H9 (cell line): ENCODE measurements at regions not wholly inside any gene's neighbourhood (a gene's known extent, or its start where the extent isn't known, plus 50 kb on each side); places are given as distances from the start of the nearest gene placed in this dataset.

Source experiments
- DNase-seq: peaks from one replicate; pipeline ENCODE4 v3.0.0-alpha.2; 2017
- H2AFZ ChIP-seq: one replicate; pipeline ENCODE4 v1.6.1; 2013; ENCODE audit warnings: mild to moderate bottlenecking, low read length, control low read depth, moderate library complexity
- H2AK5ac ChIP-seq: 2 replicates; pipeline ENCODE4 v1.6.1; 2013; ENCODE audit warnings: low read length, control low read depth, mixed read lengths; ENCODE audit not compliant: insufficient read length
- H2BK120ac ChIP-seq: one replicate; pipeline ENCODE4 v1.6.1; 2013; ENCODE audit warnings: low read depth, mild to moderate bottlenecking, low read length, control low read depth, inconsistent platforms; ENCODE audit not compliant: poor library complexity, severe bottlenecking
- H2BK12ac ChIP-seq: 2 replicates; pipeline ENCODE4 v1.6.1; 2013; ENCODE audit warnings: low read length, control low read depth, mixed read lengths, low read depth; ENCODE audit not compliant: insufficient read length
- H2BK15ac ChIP-seq: 2 replicates; pipeline ENCODE4 v1.6.1; 2013; ENCODE audit warnings: low read depth, low read length, control low read depth
- H2BK20ac ChIP-seq: one replicate; pipeline ENCODE4 v1.6.1; 2013; ENCODE audit warnings: low read depth, mild to moderate bottlenecking, low read length, control low read depth, inconsistent platforms; ENCODE audit not compliant: poor library complexity, severe bottlenecking
- H2BK5ac ChIP-seq: 2 replicates; pipeline ENCODE4 v1.6.1; 2013; ENCODE audit warnings: low read length, control low read depth, mixed read lengths; ENCODE audit not compliant: insufficient read length
- H3K14ac ChIP-seq: 2 replicates; pipeline ENCODE4 v1.6.1; 2013; ENCODE audit warnings: low read length, control low read depth; ENCODE audit not compliant: insufficient read depth
- H3K18ac ChIP-seq: 2 replicates; pipeline ENCODE4 v1.6.1; 2013; ENCODE audit warnings: low read depth, mild to moderate bottlenecking, mixed read lengths, low read length, control low read depth; ENCODE audit not compliant: insufficient read length
- H3K23ac ChIP-seq: 2 replicates; pipeline ENCODE4 v1.6.1; 2013; ENCODE audit warnings: low read length, control low read depth, mixed read lengths, low read depth; ENCODE audit not compliant: insufficient read length
- H3K23me2 ChIP-seq: 2 replicates; pipeline ENCODE4 v1.6.1; 2013; ENCODE audit warnings: low read depth, mild to moderate bottlenecking, mixed read lengths, low read length, control low read depth; ENCODE audit not compliant: insufficient read length, poor library complexity, severe bottlenecking
- H3K27ac ChIP-seq: 2 replicates; pipeline ENCODE4 v1.5.1; 2013; ENCODE audit warnings: low read length, control low read depth, mixed read lengths, low read depth; ENCODE audit not compliant: insufficient read length
- H3K27me3 ChIP-seq: 2 replicates; pipeline ENCODE4 v1.6.1; 2013; ENCODE audit warnings: low read length, control low read depth, inconsistent platforms; ENCODE audit not compliant: insufficient read depth
- H3K4ac ChIP-seq: 2 replicates; pipeline ENCODE4 v1.6.1; 2013; ENCODE audit warnings: low read depth, mild to moderate bottlenecking, control low read depth, inconsistent platforms, low read length, moderate library complexity
- H3K4me1 ChIP-seq: 2 replicates; pipeline ENCODE4 v1.6.1; 2013; ENCODE audit warnings: low read length, control low read depth, inconsistent platforms; ENCODE audit not compliant: insufficient read depth
- H3K4me2 ChIP-seq: 2 replicates; pipeline ENCODE4 v1.6.1; 2013; ENCODE audit warnings: low read length, control low read depth, mixed read lengths; ENCODE audit not compliant: insufficient read length, insufficient read depth
- H3K56ac ChIP-seq: 2 replicates; pipeline ENCODE4 v1.6.1; 2013; ENCODE audit warnings: low read depth, mild to moderate bottlenecking, mixed read lengths, low read length, control low read depth; ENCODE audit not compliant: insufficient read length
- H3K79me1 ChIP-seq: 2 replicates; pipeline ENCODE4 v1.6.1; 2013; ENCODE audit warnings: low read depth, mild to moderate bottlenecking, moderate library complexity, low read length, control low read depth, inconsistent platforms; ENCODE audit not compliant: insufficient read depth, poor library complexity, severe bottlenecking
- H3K79me2 ChIP-seq: 2 replicates; pipeline ENCODE4 v1.6.1; 2013; ENCODE audit warnings: low read length, control low read depth, inconsistent platforms; ENCODE audit not compliant: insufficient read depth
- H3K9ac ChIP-seq: 2 replicates; pipeline ENCODE4 v1.6.1; 2013; ENCODE audit warnings: low read length, control low read depth, mixed read lengths; ENCODE audit not compliant: insufficient read length; ENCODE audit errors: extremely low read depth
- H3K9me3 ChIP-seq: one replicate; pipeline ENCODE4 v1.6.1; 2013; ENCODE audit warnings: low read depth, low read length, inconsistent platforms; ENCODE audit not compliant: control insufficient read depth
- H3T11ph ChIP-seq: one replicate; pipeline ENCODE4 v1.6.1; 2013; ENCODE audit warnings: mild to moderate bottlenecking, low read length, control low read depth, inconsistent platforms
- H4K20me1 ChIP-seq: one replicate; pipeline ENCODE4 v1.6.1; 2013; ENCODE audit not compliant: control insufficient read depth, insufficient read length, insufficient read depth
- H4K5ac ChIP-seq: 2 replicates; pipeline ENCODE4 v1.6.1; 2013; ENCODE audit warnings: low read depth, mild to moderate bottlenecking, mixed read lengths, low read length, control low read depth; ENCODE audit not compliant: insufficient read length
- H4K8ac ChIP-seq: replicated peaks from 2 replicates; pipeline ENCODE4 v1.6.1; 2013; ENCODE audit warnings: low read length, control low read depth, mixed read lengths, low read depth; ENCODE audit not compliant: insufficient read length
- H4K91ac ChIP-seq: 2 replicates; pipeline ENCODE4 v1.6.1; 2013; ENCODE audit warnings: low read depth, mild to moderate bottlenecking, moderate library complexity, mixed read lengths, low read length, control low read depth; ENCODE audit not compliant: insufficient read length
- H3K27ac Mint-ChIP-seq, 3 experiments: 2 replicates in 2 of 3; 3 replicates in 1 of 3; pipeline ENCODE4 v1.8.0; 2020 to 2021; ENCODE audit warnings: mixed read lengths in 3 of 3, mild to moderate bottlenecking in 1 of 3, moderate library complexity in 1 of 3
- H3K27me3 Mint-ChIP-seq: 2 replicates; pipeline ENCODE4 v1.8.0; 2021; ENCODE audit warnings: low read depth, mild to moderate bottlenecking, moderate library complexity, mixed read lengths
- H3K36me3 Mint-ChIP-seq, 3 experiments: 2 replicates in 2 of 3; 3 replicates in 1 of 3; pipeline ENCODE4 v1.8.0; 2020 to 2021; ENCODE audit warnings: low read depth in 3 of 3, mixed read lengths in 3 of 3; ENCODE audit not compliant: insufficient read depth in 1 of 3
- H3K4me1 Mint-ChIP-seq, 2 experiments: 2 replicates each; pipeline ENCODE4 v1.8.0; 2020; ENCODE audit warnings: mixed read lengths in 2 of 2
- H3K4me3 Mint-ChIP-seq, 2 experiments: 2 replicates in 1 of 2; 3 replicates in 1 of 2; pipeline ENCODE4 v1.8.0; 2020 to 2021; ENCODE audit warnings: mild to moderate bottlenecking in 2 of 2, mixed read lengths in 2 of 2, moderate library complexity in 1 of 2
- H3K9me3 Mint-ChIP-seq, 2 experiments: 2 replicates in 1 of 2; 3 replicates in 1 of 2; pipeline ENCODE4 v1.8.0; 2020; ENCODE audit warnings: mild to moderate bottlenecking in 2 of 2, mixed read lengths in 2 of 2, moderate library complexity in 1 of 2
- CTCF ChIP-seq: fragments of 200-600 bp; sonication (generic); conservative IDR thresholded peaks from 3 replicates; pipeline ENCODE4 v1.8.0; 2021; ENCODE audit warnings: antibody characterized with exemption, mild to moderate bottlenecking
- WGBS: extraction: QIAGEN DNeasy Blood & Tissue Kit; methylation state at CpG from one replicate; pipeline ENCODE4 v1.1.7; 2013; ENCODE audit warnings: missing lambda C conversion rate, low lambda C conversion rate, mixed read lengths; ENCODE audit not compliant: insufficient read length; ENCODE audit errors: extremely low coverage; 5-methylcytosine and 5-hydroxymethylcytosine counted together

GRCh38 chr4:178333355-178333754 is 891.1 kb upstream of the AGA start:
- no peaks in the 10 kb centered on the region for H3K36me3 Mint-ChIP-seq
- Histone ChIP-seq H4K20me1 (no peaks in the 10 kb centered on the region), H3K14ac (no peak overlapping the region), H3K4me2 (no peak overlapping the region), H2BK120ac (no peak overlapping the region), H3K27ac (no peak overlapping the region), H3K23me2 (no peaks in the 10 kb centered on the region), H3K23ac (no peak overlapping the region), H3K4me1 (no peaks in the 10 kb centered on the region), H4K8ac (no peak overlapping the region), H2BK15ac (no peak overlapping the region), H3T11ph (no peak overlapping the region), H3K9me3 (no peaks in the 10 kb centered on the region), H3K4ac (no peak overlapping the region), H3K79me2 (no peaks in the 10 kb centered on the region), H3K27me3 (no peaks in the 10 kb centered on the region), H4K5ac (no peak overlapping the region), H2AFZ (no peak overlapping the region), H2BK5ac (no peak overlapping the region), H3K56ac (no peak overlapping the region), H2BK12ac (no peak overlapping the region), H2AK5ac (no peak overlapping the region), H3K18ac (no peak overlapping the region), H3K9ac (no peak overlapping the region), H2BK20ac (no peak overlapping the region), H4K91ac (no peak overlapping the region), H3K79me1 (no peaks in the 10 kb centered on the region)
- DNase-seq = no peak
- no peak for TF ChIP-seq CTCF
- no peaks in the 10 kb centered on the region for H3K4me1 Mint-ChIP-seq
- no CpG with 5 or more reads among the region's 4 CpGs for WGBS
- H3K9me3 Mint-ChIP-seq = peaks cover 0 to 4% of the 10 kb centered on the region in 2 experiments; a peak in 2 of 5 replicates
- H3K4me3 Mint-ChIP-seq = no peak overlapping the region
- no peak overlapping the region for H3K27ac Mint-ChIP-seq
- no peaks in the 10 kb centered on the region for H3K27me3 Mint-ChIP-seq
